Stomach (tissue), 4 donors: ENCODE measurements at regions not wholly inside any gene's neighbourhood (a gene's known extent, or its start where the extent isn't known, plus 50 kb on each side); places are given as distances from the start of the nearest gene placed in this dataset.

ENCODE experiments used
- POLR2A ChIP-seq, 4 donors: fragments of 450-650 bp; IDR thresholded peaks; one replicate each; pipeline ENCODE4 v1.6.1; 2016; ENCODE audit warnings: antibody characterized with exemption in 4 of 4, control low read depth in 2 of 4, mild to moderate bottlenecking in 1 of 4, moderate library complexity in 1 of 4
- TF ChIP-seq, protein P1 (sequence below), 7 experiments: fragments of 450-650 bp in 4 of 7; fragments of 200-600 bp in 3 of 7; sonication (generic) in 3 of 7; IDR thresholded peaks; one replicate each; pipeline ENCODE4 v1.5.1; 2016 to 2019; ENCODE audit warnings: antibody characterized with exemption in 7 of 7, control low read depth in 2 of 7, mild to moderate bottlenecking in 1 of 7

- TF ChIP-seq POLR2A (IDR thresholded peaks at IDR 0.05), result no peak
- TF ChIP-seq, protein P1, sequence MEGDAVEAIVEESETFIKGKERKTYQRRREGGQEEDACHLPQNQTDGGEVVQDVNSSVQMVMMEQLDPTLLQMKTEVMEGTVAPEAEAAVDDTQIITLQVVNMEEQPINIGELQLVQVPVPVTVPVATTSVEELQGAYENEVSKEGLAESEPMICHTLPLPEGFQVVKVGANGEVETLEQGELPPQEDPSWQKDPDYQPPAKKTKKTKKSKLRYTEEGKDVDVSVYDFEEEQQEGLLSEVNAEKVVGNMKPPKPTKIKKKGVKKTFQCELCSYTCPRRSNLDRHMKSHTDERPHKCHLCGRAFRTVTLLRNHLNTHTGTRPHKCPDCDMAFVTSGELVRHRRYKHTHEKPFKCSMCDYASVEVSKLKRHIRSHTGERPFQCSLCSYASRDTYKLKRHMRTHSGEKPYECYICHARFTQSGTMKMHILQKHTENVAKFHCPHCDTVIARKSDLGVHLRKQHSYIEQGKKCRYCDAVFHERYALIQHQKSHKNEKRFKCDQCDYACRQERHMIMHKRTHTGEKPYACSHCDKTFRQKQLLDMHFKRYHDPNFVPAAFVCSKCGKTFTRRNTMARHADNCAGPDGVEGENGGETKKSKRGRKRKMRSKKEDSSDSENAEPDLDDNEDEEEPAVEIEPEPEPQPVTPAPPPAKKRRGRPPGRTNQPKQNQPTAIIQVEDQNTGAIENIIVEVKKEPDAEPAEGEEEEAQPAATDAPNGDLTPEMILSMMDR (IDR thresholded peaks at IDR 0.05), result no peak
Measured at GRCh38 chr9:115211413-115212124, 93.6 kb upstream of the TNC start.
